GM21825 (cell line): ENCODE measurements at regions not wholly inside any gene's neighbourhood (a gene's known extent, or its start where the extent isn't known, plus 50 kb on each side); places are given as distances from the start of the nearest gene placed in this dataset.
"Not testable (repeated sequence)": the region's sequence is repeated elsewhere in the genome, so short reads cannot be mapped to it uniquely, and the experiment has no call there.

Source experiments
- ATAC-seq: cut with Tn5 transposase; IDR thresholded peaks from one replicate; pipeline ENCODE4 v1.9.1; 2021; ENCODE audit warnings: mild to moderate bottlenecking, moderate library complexity; ENCODE audit not compliant: unreplicated experiment

- ATAC-seq: no peak
These were observed 585.1 kb downstream of the GATA3 start for GRCh38 chr10:8639486-8640185.

- no peak for ATAC-seq
These were observed 585.8 kb downstream of the GATA3 start for GRCh38 chr10:8640301-8640700.

- ATAC-seq: no peak
These were observed 586.4 kb downstream of the GATA3 start for GRCh38 chr10:8640878-8641277.

- ATAC-seq: no peak
These were observed 601.8 kb downstream of the GATA3 start for GRCh38 chr10:8656261-8656660.

GRCh38 chr10:8659982-8660381 is 605.5 kb downstream of the GATA3 start:
- ATAC-seq: no peak

- no peak for ATAC-seq
These were observed 607.4 kb downstream of the GATA3 start for GRCh38 chr10:8661886-8662285.

GRCh38 chr10:8663131-8663530 is 608.6 kb downstream of the GATA3 start:
- ATAC-seq: no peak

- ATAC-seq: no peak
These were observed 610.8 kb downstream of the GATA3 start for GRCh38 chr10:8665322-8665721.

- ATAC-seq: no peak
These were observed 616.0 kb downstream of the GATA3 start for GRCh38 chr10:8670461-8670860.

GRCh38 chr10:8674230-8674629 is 619.7 kb downstream of the GATA3 start:
- no peak for ATAC-seq

- no peak for ATAC-seq
These were observed 623.2 kb downstream of the GATA3 start for GRCh38 chr10:8677642-8678041.

GRCh38 chr10:8684916-8685315 is 630.4 kb downstream of the GATA3 start:
- not testable (repeated sequence) for ATAC-seq

GRCh38 chr10:8688881-8689280 is 634.4 kb downstream of the GATA3 start:
- no peak for ATAC-seq

GRCh38 chr10:8691498-8692017 is 637.1 kb downstream of the GATA3 start:
- ATAC-seq: no peak

GRCh38 chr10:8693635-8694034 is 639.1 kb downstream of the GATA3 start:
- ATAC-seq: not testable (repeated sequence)

- no peak for ATAC-seq
These were observed 642.3 kb downstream of the GATA3 start for GRCh38 chr10:8696746-8697145.

- ATAC-seq: no peak
These were observed 646.2 kb downstream of the GATA3 start for GRCh38 chr10:8700689-8701088.

- no peak for ATAC-seq
These were observed 647.7 kb downstream of the GATA3 start for GRCh38 chr10:8702181-8702580.

- no peak for ATAC-seq
These were observed 650.9 kb downstream of the GATA3 start for GRCh38 chr10:8705415-8705814.

GRCh38 chr10:8712656-8713055 is 658.2 kb downstream of the GATA3 start:
- no peak for ATAC-seq

- ATAC-seq: no peak
These were observed 665.5 kb downstream of the GATA3 start for GRCh38 chr10:8719971-8720370.

GRCh38 chr10:8721650-8722049 is 667.2 kb downstream of the GATA3 start:
- no peak for ATAC-seq

GRCh38 chr10:8722835-8723234 is 668.3 kb downstream of the GATA3 start:
- no peak for ATAC-seq
